OCI-LY1 (cell line): ENCODE measurements at regions not wholly inside any gene's neighbourhood (a gene's known extent, or its start where the extent isn't known, plus 50 kb on each side); places are given as distances from the start of the nearest gene placed in this dataset.

Experiments used
- EZH2 ChIP-seq: fragments of 200-600 bp; sonication (generic), shearing (Covaris generic); IDR thresholded peaks from 2 replicates; pipeline ENCODE4 v1.8.0; 2017; ENCODE audit warnings: borderline replicate concordance, mixed run types, mild to moderate bottlenecking, antibody characterized with exemption, low read length, moderate library complexity, mixed read lengths
- TF ChIP-seq, protein P1 (sequence below): fragments of 200-600 bp; sonication (generic), shearing (Covaris generic); IDR thresholded peaks from 2 replicates; pipeline ENCODE4 v1.5.1; 2017; ENCODE audit warnings: mild to moderate bottlenecking, antibody characterized with exemption, low read length, moderate library complexity, mixed read lengths

DNA sequence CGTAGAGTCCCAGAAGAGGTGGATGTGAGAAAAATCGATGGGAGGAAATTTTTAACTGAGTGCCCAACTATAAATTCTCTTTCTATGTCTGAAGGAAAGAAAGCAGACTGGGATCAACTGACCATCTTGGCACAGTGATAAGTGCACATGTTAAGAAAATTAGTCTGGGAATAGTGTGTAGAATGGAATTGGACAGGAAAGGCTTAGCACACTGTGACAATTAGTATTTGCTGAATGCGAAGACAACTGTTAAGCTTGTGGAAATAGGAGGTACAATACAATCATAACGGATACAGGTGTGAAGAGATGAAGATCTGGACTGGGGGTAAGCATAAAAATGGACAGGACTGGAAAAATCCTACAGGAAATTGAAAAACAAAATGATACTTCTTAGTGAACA is 114.3 kb downstream of the FAM50B start:
- TF ChIP-seq, protein P1, sequence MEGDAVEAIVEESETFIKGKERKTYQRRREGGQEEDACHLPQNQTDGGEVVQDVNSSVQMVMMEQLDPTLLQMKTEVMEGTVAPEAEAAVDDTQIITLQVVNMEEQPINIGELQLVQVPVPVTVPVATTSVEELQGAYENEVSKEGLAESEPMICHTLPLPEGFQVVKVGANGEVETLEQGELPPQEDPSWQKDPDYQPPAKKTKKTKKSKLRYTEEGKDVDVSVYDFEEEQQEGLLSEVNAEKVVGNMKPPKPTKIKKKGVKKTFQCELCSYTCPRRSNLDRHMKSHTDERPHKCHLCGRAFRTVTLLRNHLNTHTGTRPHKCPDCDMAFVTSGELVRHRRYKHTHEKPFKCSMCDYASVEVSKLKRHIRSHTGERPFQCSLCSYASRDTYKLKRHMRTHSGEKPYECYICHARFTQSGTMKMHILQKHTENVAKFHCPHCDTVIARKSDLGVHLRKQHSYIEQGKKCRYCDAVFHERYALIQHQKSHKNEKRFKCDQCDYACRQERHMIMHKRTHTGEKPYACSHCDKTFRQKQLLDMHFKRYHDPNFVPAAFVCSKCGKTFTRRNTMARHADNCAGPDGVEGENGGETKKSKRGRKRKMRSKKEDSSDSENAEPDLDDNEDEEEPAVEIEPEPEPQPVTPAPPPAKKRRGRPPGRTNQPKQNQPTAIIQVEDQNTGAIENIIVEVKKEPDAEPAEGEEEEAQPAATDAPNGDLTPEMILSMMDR: no peak
- no peak for TF ChIP-seq EZH2
